ENCODE measurements at regions not wholly inside any gene's neighbourhood (a gene's known extent, or its start where the extent isn't known, plus 50 kb on each side); places are given as distances from the start of the nearest gene placed in this dataset.

GRCh38 chr15:69929905-69930630 is 167.6 kb downstream of the TLE3 start:
- TF ChIP-seq POLR2A (IDR thresholded peaks at IDR 0.05; ENCODE audit: low read length): no peak
- no peak for TF ChIP-seq GATA1 (IDR thresholded peaks at IDR 0.05; ENCODE audit: low read depth, low read length)
